NCI-H128 (cell line): ENCODE measurements at regions not wholly inside any gene's neighbourhood (a gene's known extent, or its start where the extent isn't known, plus 50 kb on each side); places are given as distances from the start of the nearest gene placed in this dataset.

Source experiments
- DNase-seq: peaks from one replicate; lab custom pipeline; 2025; ENCODE audit not compliant: unreplicated experiment; lab: John Stamatoyannopoulos, UW

DNA sequence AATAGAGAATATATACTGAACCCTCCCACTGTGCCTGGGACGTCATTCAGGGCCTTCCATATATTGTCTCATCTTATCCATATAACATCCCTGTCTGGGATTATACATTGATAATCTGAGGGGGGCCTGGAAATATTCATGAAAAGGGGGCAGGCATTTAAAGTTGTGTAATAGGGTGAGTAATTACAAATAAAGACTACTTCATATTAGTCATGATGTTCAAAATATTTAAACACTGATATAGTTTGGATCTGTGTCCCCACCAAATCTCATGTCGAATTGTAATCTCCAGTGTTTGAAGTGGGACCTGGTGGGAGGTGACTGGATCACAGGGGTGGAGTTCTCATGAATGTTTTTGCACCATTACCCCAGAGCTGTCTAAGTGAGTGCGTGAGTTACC is 97.8 kb downstream of the AQP9 start:
- no peak for DNase-seq

DNA sequence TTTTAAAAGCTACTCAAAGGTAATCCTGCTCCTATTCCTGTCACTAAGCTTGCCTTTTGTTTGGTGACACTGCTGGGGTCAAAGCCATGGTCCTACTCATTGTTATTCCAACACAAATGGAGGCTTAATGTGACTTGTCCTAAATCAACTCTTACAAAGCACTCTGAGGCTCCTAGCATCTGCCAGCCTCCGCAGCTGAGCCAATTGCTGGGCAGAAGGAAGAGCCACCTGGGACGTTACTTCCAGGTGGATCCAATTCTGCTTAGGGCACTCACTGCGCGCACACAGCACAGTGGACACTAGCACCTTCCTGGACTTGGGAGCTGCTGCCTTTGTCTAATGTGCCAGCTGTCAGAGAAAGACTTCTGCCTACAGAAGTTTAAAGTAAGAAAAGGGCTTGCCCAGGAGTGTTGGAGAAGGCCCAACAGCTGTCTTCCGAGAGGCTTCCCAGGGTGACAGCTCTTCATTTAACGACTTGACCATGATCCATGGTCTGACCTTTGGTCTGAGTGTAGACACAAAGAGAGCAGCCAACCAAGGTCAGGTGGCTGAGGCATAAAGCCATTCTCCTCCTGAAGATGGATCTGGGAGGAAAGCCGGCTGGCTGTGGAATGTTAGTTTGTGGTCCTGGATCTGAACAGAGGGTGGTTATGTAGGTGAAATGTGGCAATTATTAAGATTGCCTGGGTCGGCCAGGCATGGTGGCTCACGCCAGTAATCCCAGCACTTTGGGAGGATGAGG is 102.2 kb downstream of the AQP9 start:
- DNase-seq, result no peak

DNA sequence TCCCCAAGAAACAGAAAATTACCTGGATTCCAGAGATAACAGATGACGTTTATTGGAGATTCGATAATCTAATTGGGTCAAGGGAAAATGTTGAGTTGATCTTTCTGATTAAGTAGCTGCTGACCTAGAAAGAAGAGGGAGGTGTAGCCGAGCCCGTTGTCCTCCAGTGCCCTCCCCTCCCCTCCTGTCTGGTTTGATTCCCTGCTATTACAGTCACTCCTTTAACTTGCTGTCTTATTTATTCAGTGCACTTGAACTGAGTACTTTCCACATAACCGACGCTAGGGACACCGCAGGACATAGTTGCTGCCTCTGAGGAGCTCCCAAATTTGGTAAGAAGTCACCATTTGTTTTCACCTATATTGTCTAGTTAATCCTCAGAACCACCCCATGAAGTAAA is 103.7 kb downstream of the AQP9 start:
- no peak for DNase-seq

DNA sequence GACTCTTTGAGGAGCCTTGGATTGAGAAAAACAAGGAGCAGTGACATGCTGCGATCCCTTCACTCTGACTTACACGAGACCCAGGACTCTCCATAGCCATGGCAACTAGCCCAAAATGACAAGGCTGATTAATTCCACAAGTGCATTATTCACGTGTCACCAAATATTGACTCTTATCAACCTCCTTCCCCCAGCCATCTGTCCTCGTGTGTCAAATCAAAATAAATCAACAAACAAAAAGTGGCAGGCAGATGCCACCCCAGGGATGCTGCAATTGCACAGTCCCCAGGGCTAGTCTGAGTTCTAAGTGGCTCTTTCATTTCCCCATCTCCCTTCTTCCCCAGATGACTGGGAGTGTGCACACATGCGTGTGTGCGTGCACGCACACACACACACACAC is 104.9 kb downstream of the AQP9 start:
- peak; percentile 74 for DNase-seq

DNA sequence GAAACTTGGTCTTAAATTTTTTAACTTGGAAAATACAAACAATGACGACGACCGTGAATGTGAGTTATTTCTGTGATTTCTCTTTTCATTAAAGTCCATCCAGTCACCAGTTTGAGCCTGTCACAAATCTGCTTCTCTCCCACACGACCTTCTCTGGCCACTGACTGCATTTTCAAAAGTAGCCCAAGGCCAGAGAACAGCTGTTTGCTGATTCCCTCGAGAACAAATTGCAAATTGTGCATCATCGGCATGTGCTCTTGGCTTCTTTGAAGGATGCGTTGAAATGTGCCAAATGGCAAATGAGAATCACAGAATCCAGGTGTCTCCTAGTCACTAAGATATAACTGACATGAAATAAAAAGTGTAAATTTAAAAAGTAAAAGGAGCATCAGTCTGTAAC is 106.4 kb downstream of the AQP9 start:
- no peak for DNase-seq

DNA sequence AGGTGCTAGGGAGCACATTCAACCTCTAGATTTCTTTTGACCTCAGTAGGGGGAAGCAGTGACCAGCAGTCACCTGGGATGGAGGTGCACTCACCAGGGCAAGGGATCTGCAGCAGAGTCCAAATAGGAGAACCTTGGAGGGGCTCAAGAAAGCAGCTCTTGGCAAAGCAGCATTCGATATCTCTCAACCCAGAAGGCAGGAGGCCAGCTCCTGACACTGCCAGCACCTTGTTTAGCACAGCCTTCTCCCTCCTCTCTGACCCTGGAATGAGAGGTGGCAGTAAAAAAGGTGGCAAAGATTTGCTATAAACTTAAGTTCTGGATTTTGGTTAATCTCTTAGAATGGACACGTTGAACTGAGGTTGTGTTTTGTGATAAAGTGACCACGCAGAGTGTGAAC is 107.9 kb downstream of the AQP9 start:
- no peak for DNase-seq

DNA sequence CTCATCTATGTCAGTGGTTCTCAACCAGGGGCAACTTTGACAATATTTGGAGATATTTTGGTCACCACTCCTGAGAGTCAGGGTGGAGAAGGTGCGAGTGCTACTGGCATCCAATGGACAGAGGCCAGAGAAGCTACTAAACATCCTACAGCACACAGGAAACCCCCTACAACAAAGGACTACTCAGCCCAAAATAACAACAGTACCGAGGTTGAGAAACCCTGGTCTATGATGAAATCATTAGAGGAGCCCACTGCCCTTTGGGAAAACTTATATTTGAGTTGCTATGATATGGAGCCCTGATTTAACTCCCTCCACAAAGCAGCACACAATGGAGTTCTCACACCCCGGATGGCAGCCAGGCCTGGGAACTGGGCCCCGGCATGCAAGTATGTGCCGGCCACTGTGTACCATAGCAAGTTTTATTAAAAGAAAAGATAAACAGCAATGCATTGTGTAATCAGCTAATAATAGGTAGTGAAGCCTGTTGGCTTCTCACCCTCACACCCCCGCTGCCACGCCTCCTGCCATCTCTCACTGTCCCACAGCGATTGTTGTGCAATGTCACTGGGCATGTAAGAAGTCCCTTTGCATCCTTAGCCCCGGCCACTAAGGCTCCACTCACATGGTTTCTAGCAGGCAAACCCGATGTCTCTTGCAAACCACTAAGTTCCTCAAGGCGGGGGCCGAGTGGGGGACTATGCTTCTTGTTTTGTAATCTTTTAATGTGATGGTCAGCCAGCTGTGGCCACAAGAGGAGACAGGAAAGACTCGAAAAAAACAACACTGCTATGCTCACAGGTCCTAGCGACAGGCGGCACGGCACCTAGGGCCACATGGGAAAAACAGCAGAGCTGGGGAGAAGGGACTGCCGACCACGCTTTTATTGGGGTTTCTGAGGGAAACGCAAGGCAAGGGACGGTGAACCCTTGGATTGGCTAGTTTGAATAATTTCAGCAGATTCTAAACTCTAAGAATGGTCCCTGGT is 110.0 kb downstream of the AQP9 start:
- DNase-seq, result no peak

DNA sequence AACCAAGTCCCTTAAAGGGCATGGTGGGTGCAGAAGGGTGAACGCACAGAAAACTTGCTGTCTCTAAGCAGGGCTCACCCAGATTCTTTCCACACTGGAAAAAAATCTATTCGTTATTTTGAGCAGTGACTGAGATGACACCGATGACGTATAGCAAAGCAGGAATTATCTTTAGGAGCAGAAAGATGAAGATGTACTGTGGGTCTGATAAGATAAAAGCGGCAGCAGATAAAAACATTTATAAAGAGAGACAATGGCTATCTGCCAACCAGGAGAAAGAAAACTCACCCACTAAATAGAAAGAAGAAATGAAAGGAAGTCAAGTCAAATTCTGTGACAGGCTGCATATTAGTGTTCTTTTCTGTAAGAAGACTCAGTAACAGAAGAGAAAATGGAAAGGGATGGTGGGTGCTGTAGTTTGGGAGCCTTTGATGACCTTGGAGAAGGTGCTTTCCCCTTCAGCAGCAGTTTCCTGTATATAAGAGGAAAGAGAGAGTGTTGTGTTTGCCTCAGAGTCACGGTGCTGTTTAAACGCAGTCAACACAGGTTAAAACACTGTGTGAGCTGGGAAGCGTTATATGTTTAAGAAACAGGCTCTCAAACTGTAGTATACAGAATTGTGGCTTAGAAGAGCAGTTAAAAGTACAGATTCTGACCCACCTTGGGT is 111.6 kb downstream of the AQP9 start:
- no peak for DNase-seq

DNA sequence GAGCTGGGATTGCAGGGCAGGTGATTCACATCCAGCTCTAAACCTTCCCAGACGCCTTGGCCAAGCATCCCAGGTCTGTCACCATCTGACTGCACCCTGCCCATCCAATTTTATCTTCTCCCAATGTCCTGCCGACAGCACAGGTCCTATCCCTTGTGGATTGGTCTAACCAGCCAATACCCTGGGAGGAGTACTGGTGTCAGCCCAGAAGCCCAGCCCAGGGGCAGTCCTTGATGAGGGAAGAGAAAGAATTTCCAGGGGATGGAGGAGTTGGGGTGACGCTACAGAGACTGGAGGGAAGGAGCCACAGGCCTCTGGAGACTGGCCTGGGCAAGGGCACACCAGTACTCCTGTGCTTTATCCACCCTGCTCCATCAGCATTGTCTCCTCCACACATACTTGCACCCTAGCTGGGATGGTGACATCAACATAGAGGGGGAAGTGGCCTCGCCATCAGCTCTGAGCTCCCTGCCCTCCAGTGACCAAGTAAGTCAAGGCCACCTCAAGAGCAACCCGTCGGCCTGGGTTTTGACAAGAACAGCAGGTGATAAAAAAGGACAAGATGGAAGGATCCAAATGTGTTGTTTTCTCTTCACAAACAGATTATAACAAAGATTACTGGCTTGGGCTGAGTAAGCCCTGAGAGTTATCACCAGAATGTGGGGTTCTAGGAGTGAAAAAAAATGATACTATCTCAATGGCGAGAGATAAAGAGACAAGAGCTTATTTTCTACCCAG is 114.6 kb downstream of the AQP9 start:
- DNase-seq, result no peak

DNA sequence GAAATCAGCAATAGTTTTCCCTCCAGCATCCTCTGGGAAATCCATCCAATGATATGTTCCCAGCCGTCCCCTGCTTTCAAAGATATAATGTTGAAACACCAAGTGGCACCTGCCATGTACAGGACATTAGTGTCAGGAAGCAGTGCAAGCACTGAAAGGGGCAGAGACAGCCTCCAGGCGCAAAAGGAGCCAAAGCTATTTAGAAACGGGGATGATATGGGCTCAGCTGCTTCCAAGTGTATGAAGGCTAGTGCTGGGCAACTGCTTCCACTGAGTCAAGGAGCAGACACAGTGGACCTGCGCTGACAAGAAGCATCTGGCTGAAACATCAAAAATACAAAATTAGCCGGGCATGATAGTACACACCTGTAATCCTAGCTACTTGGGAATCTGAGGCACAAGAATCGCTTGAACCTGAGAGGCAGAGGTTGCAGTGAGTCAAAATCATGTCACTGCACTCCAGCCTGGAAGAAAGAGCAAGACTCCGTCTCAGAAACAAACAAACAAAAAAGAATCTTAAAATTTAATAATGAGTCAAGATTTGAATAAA is 119.7 kb downstream of the AQP9 start:
- DNase-seq, result no peak

DNA sequence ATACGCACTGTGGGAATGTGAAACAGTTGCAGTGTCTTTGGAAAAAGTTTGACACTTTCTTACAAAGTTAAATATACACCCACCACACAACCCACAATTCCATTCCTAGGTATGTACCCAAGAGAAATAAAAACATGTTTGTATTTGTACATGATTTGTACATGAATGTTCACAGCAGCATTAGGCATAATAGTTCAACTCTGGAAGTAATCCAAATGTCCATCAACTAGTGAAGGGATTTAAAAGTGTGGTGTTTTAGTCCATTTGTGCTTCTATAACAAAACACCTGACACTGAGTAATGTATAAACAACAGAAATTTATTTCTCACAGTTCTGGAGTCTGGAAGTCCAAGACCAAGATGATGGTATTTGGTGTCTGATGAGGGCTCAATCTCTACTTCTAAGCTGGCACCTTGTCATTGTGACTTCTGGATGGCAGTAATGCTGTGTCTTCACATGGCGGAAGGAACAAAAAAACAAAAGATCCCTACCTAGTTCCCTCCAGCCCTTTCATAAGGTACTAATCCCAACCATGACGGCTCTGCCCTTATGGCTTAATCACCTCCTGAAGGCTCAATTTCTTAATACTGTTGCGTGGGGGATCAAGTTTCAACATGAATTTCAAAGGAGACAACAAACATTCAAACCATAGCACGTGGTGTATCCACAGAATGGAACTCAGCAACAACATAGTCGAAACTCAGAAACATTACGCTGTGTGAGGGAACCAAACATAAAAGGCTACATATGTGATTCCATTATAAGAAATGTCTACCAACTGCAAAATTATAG is 120.5 kb downstream of the AQP9 start:
- DNase-seq, result no peak

DNA sequence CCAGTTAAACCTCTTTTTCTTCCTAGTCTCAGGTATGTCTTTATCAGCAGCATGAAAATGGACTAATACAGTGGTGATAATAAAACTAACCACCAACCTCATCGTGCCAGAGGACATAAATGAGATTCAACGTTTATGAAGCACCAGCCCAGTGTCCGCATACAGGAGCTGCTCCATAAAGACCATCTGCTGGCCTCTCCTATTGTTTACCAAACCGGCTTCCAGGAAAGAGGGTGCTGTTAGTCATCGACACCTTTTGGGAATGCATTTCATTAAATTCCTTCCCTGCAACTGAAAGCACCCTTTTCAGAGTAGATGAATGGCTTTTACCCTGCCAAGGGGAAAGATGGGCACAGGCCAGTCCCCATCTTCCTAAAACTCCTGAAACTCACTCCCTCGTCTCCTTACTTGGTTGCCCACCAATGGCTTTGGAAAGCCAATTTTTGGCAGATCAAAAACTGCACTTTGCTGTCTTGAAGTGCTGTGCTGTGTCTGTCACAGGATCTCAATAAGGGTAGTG is 122.1 kb downstream of the AQP9 start:
- no peak for DNase-seq

DNA sequence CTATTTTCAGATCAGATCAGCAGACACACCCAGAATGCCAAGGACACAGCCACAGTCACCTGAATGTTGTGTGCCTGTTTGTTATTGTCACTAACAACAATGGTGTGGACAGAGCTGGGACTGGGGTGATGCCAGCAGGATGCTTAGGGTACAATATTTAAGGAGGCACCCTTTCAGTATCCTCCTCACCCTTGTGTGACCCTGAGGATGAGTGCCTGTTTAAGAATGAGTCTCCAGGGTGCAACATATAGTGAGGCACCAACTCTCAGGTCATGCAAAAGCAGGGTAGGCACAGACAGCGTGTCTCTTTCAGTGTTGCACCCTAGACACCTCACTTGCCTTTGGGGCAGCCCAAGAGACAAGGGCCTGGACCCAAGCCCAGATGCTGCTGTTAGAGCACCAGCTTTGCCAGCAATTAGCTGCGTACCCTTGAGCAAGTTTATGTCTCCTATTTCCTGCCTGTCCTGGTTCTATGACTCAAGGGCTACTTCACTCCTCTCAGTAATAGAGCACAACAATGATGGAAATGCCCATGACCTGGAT is 122.6 kb downstream of the AQP9 start:
- DNase-seq, result peak; percentile 36

DNA sequence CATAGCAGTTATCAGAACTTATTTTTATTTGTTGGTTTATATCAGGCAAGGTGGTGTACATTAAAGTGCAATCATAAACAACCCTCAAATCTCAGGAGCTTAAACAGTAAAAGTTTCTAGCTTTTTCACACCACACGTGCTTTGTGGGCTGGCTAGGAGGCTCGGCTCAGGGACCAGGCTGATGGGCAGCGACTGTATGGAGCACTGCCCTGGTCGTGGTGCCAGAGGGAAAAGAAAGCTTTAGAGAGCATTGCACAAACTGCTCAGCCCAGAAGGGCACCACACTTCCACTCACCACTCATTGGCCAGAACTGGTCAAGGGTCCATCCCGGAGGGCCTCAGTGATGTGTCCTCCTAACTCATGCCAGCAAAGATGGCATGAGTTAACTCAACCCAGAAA is 123.2 kb downstream of the AQP9 start:
- no peak for DNase-seq

DNA sequence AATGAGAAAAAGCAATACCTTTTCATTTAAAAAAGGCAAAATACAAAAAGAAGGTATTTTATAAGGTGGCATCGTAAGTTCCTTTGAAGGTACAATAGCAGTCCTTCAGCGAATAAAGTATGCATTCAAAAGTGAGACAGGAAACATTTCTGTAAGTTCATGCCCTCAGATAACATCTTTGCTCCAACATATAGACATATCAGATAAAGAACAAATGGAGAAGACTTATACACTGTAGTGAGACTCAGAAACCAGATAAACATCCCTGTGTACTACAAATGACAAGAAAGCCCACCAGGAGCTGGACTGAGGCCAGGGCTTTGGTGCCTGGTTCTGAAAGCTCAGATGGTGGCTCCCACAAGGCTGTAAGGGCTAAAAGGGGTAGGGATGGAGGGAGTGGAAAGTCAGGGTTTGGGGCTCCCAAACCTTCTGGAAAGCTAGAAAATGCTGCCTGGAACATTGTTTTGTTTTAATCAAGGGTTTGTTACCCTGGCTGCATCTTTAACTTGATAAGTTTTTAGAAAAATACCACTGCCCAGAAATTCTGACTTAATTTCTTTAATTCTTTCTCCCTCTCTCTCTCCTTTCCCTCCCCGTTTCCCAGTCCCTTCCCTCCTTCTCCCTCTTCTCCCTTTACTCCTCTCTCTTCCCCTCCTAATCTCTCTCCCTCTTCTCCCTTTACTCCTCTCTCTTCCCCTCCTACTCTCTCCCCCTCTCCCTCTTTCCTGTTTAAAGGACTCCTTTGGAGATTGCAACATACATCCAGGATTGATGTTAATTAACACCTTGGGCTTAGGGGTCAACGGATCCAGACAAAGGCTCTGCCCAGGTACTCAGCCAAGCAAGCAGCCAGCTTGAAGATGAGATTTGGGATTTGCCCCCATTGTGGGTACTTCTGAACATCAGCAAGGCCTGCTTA is 126.1 kb downstream of the AQP9 start:
- no peak for DNase-seq

DNA sequence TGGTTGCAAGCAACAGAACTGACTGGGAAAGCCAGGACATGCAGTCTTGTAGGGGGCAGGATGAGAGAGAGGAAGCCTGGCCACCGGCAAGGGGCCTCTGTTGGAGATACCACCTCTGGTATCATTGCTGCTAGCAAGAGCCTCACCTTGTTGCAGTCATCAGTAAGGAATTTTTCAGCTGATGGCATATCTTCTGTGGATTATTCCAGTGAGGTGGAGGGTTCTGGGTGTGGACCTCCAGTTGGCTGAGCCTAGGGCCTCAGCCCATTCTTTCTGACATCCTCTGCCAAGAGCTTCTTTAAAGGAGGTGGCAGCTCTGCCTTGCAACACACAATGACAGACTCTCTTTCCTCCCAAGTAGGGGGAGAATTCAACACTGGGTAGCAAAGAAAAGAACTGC is 128.9 kb downstream of the AQP9 start:
- no peak for DNase-seq

DNA sequence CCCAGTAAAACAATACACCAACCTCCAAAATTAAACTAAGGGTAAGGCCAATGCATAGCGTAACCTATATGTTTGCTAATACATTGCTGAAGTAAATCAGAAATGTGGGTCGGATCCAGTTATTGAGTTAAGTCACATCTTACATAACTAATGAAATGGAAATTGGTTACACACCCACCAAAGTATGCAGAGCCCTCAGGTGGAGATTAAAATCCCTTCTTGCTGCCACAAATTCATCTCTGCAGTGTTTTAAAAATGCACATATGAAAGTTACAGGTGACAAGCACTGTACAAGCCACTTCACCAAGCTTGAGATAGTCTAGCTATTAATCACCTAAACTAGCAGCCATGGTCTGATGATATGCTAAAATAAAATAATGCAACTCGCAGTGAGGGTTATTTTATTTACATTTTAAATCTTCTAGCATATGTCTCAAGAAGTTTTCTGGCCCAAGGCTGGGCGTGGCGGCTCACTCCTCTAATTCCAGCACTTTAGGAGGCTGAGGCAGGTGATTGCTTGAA is 130.6 kb downstream of the AQP9 start:
- DNase-seq, result no peak
